ENCODE measurements at regions not wholly inside any gene's neighbourhood (a gene's known extent, or its start where the extent isn't known, plus 50 kb on each side); places are given as distances from the start of the nearest gene placed in this dataset.

DNA sequence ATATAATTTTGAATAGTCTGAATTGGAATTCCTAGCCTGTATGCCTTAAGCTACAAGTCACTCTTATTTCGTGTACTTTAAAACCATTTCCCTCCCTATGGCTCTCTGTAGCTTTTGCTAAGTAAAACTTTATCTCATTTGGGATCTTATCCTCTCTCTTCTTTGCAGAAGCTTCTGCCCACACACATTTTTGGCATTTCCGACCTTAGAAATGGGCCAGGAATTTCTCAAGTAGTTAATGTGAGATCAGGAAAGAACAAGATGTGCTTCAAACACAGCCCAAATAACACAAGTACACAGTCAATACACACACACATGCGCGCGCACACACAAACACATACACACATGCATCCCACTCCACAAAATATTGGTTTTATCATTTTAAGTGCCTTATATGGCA, 931.0 kb upstream of the MIR17HG start:
- no peak overlapping the region for H3K27ac ChIP-seq
- TF ChIP-seq, protein P1, sequence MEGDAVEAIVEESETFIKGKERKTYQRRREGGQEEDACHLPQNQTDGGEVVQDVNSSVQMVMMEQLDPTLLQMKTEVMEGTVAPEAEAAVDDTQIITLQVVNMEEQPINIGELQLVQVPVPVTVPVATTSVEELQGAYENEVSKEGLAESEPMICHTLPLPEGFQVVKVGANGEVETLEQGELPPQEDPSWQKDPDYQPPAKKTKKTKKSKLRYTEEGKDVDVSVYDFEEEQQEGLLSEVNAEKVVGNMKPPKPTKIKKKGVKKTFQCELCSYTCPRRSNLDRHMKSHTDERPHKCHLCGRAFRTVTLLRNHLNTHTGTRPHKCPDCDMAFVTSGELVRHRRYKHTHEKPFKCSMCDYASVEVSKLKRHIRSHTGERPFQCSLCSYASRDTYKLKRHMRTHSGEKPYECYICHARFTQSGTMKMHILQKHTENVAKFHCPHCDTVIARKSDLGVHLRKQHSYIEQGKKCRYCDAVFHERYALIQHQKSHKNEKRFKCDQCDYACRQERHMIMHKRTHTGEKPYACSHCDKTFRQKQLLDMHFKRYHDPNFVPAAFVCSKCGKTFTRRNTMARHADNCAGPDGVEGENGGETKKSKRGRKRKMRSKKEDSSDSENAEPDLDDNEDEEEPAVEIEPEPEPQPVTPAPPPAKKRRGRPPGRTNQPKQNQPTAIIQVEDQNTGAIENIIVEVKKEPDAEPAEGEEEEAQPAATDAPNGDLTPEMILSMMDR (conservative IDR thresholded peaks at IDR 0.05; ENCODE audit: low read depth), result no peak
- POLR2A ChIA-PET (ENCODE audit: low non-redundant PET), result no interaction called here
- DNase-seq (ENCODE audit: low spot score), result no peak
- CTCF ChIA-PET, result no interaction called here

DNA sequence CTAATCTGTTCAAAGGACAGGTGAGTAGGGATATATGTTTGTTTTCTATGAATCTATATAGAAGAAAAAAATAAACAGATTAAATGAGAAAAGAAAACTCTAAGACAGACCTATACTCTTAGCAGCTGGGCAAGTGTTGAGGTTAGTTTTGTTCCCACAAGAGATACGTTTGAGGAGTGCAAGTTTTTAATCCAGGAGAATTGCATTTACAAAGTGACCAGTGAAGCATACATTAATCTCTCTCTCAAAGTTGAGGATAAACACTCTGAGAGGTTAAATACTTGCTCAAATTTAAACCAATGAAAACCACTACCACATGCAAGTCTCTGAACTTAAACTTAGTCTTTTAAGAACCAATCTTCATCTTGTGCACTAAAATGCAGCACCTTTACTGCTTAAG, 930.5 kb upstream of the MIR17HG start:
- H3K27ac ChIP-seq, result no peak overlapping the region
- ChIA-PET POLR2A (ENCODE audit: low non-redundant PET) (no interaction called here), CTCF (no interaction called here)
- no peak for DNase-seq (ENCODE audit: low spot score)
- TF ChIP-seq, protein P1 (conservative IDR thresholded peaks at IDR 0.05; ENCODE audit: low read depth), result no peak

DNA sequence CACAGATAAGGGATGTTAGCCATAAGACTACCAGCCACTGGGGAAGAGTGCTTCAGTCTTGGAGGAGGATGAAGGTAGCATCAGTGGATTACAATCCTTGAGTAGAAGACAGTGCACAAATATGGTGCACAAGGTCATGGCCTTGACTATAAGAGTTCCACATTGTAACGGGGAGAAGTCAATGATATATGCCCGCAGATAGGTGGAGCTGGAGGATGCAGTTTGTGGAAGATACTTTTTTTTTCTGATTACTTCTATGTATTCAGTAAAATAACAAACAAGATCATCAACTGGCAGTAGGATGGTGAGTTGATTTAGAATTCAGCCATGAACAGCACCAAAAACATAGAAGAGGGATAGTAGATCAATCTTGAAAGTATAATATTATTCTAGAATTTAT, 926.8 kb upstream of the MIR17HG start:
- ChIA-PET CTCF (interaction anchor here (0.8 kb wide), 1 partner anchor 9 kb away, joined by 4 read pairs; no protein-coding TSS in a partner anchor), POLR2A (ENCODE audit: low non-redundant PET) (no interaction called here)
- DNase-seq (ENCODE audit: low spot score), result no peak
- no peak overlapping the region for H3K27ac ChIP-seq
- TF ChIP-seq, protein P1 (conservative IDR thresholded peaks at IDR 0.05; ENCODE audit: low read depth), result no peak

DNA sequence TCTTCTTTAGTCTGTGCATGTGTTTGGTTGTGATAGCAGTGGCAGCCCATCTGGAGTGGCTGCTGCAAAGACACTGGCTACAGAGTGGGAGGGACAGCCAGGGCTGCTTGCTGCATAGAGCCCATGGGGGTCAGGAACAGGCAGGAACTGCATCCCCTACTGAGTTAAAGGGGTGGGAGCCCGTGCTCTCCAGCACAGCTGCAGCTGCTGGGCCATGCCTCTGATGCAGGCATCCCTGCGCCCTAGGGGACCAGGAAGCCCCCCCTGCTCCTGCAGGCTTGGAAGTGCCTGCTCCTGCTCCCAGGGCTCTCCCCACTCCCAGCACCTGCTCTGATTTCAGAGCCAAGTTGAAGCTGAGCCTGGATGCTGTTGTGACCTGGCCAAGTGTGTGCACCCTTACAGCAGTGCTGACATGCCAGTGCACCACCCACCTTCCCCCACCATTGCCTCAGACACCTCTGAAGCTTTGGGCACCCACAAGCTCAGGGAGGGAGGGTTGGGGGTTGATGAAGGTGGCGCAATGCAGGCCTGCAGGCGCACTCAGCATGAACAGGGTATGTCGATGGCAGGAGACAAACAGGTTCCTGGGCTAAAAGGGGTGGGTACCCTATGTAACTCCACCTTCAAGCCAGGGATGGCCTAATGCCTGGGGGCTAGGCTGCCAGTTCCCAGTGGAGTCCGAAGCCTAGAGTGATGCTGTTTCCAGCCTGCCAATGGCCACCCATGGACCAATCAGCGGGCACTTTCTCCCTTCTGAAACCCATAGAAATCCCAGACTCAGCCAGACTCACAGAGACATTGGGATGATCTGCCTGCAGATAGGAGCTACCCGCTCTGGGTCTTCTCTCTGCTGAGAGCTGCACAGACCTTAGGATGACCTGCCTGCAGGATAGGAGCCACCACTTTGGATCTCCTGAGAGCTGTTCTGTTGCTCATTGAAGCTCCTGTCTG, 919.9 kb upstream of the MIR17HG start:
- ChIA-PET CTCF (interaction anchor here (1.0 kb wide), 1 partner anchor 440 kb away, joined by 3 read pairs; no protein-coding TSS in a partner anchor), POLR2A (ENCODE audit: low non-redundant PET) (no interaction called here)
- H3K27ac ChIP-seq, result no peak overlapping the region

DNA sequence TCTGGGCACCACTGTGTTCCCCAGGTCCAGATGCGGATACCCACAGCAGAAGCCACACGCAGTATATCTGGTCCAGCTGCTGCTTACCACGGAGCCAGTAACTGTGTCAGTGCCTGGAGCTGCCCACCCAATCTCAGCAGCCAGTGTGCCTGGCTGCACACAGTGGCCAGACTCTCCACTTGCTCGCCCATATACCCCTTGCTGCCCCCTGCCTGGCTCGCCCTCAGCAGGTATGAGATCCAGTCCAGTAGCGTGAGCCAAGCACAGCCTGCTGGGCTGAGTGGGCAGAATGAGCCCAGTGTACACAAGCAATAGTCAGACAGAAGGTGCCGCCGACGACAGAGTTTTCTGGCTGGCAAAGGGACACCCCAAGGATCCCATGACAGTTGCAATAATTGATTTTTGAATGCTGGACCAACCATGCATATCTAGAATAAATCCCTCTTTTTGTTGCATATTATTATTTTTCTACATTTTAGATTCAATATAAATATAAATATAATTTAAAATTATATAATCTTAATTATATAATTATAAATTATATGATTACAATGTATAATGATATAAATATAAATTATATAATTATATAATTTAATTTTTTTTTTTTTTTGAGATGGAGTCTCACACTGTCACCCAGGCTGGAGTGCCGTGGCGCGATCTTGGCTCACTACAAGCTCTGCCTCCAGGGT, 918.8 kb upstream of the MIR17HG start:
- TF ChIP-seq, protein P1 (conservative IDR thresholded peaks at IDR 0.05; ENCODE audit: low read depth), result no peak
- no peak for DNase-seq (ENCODE audit: low spot score)
- CTCF ChIA-PET, result interaction anchor here (0.6 to 1.0 kb wide), 2 partner anchors 59 to 439 kb away, joined by 3 to 4 read pairs; no protein-coding TSS in a partner anchor
- no peak overlapping the region for H3K27ac ChIP-seq
- POLR2A ChIA-PET (ENCODE audit: low non-redundant PET), result no interaction called here

More for the DNA sequence above, 919.9 kb upstream of the MIR17HG start:
- TF ChIP-seq, protein P1 (conservative IDR thresholded peaks at IDR 0.05; ENCODE audit: low read depth), result no peak
- no peak for DNase-seq (ENCODE audit: low spot score)

DNA sequence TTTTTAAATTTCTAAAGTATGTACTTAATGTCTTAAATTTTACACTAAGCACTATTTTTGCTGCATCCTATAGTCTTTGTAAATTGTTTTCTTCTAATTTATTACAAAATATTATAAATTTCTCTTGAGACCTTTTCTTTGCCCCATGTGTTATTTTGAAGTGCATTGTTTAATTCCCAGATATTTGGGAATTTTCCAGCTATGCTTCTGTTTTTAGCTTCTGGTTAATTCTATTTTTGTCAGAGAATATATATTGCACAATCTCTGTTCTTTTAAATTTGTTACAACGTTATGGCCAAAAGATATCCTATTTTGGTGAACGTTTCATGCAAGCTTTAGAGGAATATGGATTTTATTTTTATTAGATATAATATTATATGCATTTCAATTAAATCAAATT, 917.4 kb upstream of the MIR17HG start:
- ChIA-PET POLR2A (ENCODE audit: low non-redundant PET) (no interaction called here), CTCF (interaction anchor here (0.8 kb wide), 1 partner anchor 9 kb away, joined by 4 read pairs; no protein-coding TSS in a partner anchor)
- no peak overlapping the region for H3K27ac ChIP-seq
- no peak for DNase-seq (ENCODE audit: low spot score)
- TF ChIP-seq, protein P1 (conservative IDR thresholded peaks at IDR 0.05; ENCODE audit: low read depth), result no peak

All from RWPE1 (cell line).